SK-N-SH (cell line): ENCODE measurements at regions not wholly inside any gene's neighbourhood (a gene's known extent, or its start where the extent isn't known, plus 50 kb on each side); places are given as distances from the start of the nearest gene placed in this dataset.

ENCODE experiments used
- CTCF ChIA-PET: fragments of 300-600, 350-600 bp; formaldehyde crosslinking; extraction: SDS; loops from one replicate; lab custom pipeline; 2021; lab: Yijun Ruan, JAX
- POLR2A ChIA-PET: fragments of 350-600 bp; sonication (Branson Sonifier 250); formaldehyde crosslinking; extraction: SDS; loops from one replicate; lab custom pipeline; 2020; ENCODE audit warnings: antibody characterized with exemption, inconsistent platforms; lab: Yijun Ruan, JAX
- DNase-seq: peaks from one replicate; pipeline ENCODE4 v3.0.0; 2012
- H2AFZ ChIP-seq: fragments of 200-600 bp; sonication (generic); 2 replicates; pipeline ENCODE4 v1.8.1; 2016; ENCODE audit warnings: antibody characterized with exemption, mild to moderate bottlenecking, low read depth
- H3F3A ChIP-seq: fragments of 200-600 bp; sonication (generic); replicated peaks from 2 replicates; pipeline ENCODE3; 2016; ENCODE audit warnings: antibody characterized with exemption, mild to moderate bottlenecking; ENCODE audit not compliant: insufficient read depth
- H3K27ac ChIP-seq, 2 experiments: fragments of 200-500 bp in 1 of 2; fragments of 200-600 bp in 1 of 2; sonication (Bioruptor generic) in 1 of 2; sonication (generic), shearing (Covaris generic) in 1 of 2; 2 replicates each; pipeline versions ENCODE4 v1.5.1 to v1.6.1; 2014 to 2016; ENCODE audit warnings: low read depth in 2 of 2, inconsistent platforms in 1 of 2, low read length in 1 of 2, mild to moderate bottlenecking in 1 of 2, mixed read lengths in 1 of 2
- H3K27me3 ChIP-seq: fragments of 200-600 bp; sonication (generic), shearing (Covaris generic); 2 replicates; pipeline ENCODE4 v1.6.1; 2016; ENCODE audit warnings: mixed run types; ENCODE audit not compliant: insufficient read depth
- H3K36me3 ChIP-seq, 2 experiments: fragments of 200-500 bp in 1 of 2; fragments of 200-600 bp in 1 of 2; sonication (Bioruptor generic) in 1 of 2; sonication (generic) in 1 of 2; replicated peaks in 1 of 2; 2 replicates each; pipeline versions ENCODE3 to v1.5.1; 2014 to 2016; ENCODE audit warnings: low read length in 1 of 2, mild to moderate bottlenecking in 1 of 2; ENCODE audit not compliant: insufficient read depth in 2 of 2, control insufficient read depth in 1 of 2
- H3K4me1 ChIP-seq, 2 experiments: fragments of 200-500 bp in 1 of 2; fragments of 200-600 bp in 1 of 2; sonication (Bioruptor generic) in 1 of 2; sonication (generic), shearing (Covaris generic) in 1 of 2; 2 replicates each; pipeline versions ENCODE4 v1.5.1 to v1.6.1; 2014 to 2016; ENCODE audit warnings: low read depth in 1 of 2, low read length in 1 of 2, mixed run types in 1 of 2; ENCODE audit not compliant: insufficient read depth in 2 of 2, control insufficient read depth in 1 of 2
- H3K4me2 ChIP-seq: fragments of 200-600 bp; sonication (generic), shearing (Covaris generic); 2 replicates; pipeline ENCODE4 v1.6.1; 2017; ENCODE audit warnings: mixed run types
- H3K4me3 ChIP-seq, 2 experiments: fragments of 200-500 bp in 1 of 2; fragments of 200-600 bp in 1 of 2; sonication (Bioruptor generic) in 1 of 2; sonication (generic), shearing (Covaris generic) in 1 of 2; 2 replicates each; pipeline versions ENCODE4 v1.5.1 to v1.8.1; 2014 to 2016; ENCODE audit warnings: low read depth in 2 of 2, inconsistent platforms in 1 of 2, low read length in 1 of 2, mild to moderate bottlenecking in 1 of 2, mixed read lengths in 1 of 2, moderate library complexity in 1 of 2
- H3K79me2 ChIP-seq: fragments of 200-600 bp; sonication (generic); 2 replicates; pipeline ENCODE4 v1.8.1; 2017; ENCODE audit warnings: mild to moderate bottlenecking; ENCODE audit not compliant: insufficient read depth
- H3K9ac ChIP-seq: fragments of 200-600 bp; sonication (generic); 2 replicates; pipeline ENCODE4 v1.6.1; 2017; ENCODE audit warnings: mixed run types
- H3K9me2 ChIP-seq: fragments of 200-600 bp; sonication (generic); 2 replicates; pipeline ENCODE4 v1.6.1; 2017; ENCODE audit warnings: mixed run types
- H3K9me3 ChIP-seq: fragments of 200-600 bp; sonication (generic); 2 replicates; pipeline ENCODE4 v1.6.1; 2017; ENCODE audit warnings: mixed run types, mild to moderate bottlenecking, moderate library complexity
- H4K20me1 ChIP-seq: fragments of 200-600 bp; sonication (generic); 2 replicates; pipeline ENCODE4 v1.6.1; 2017; ENCODE audit warnings: mild to moderate bottlenecking, mixed run types; ENCODE audit not compliant: insufficient read depth
- CHD2 ChIP-seq: fragments of 150-350 bp; IDR thresholded peaks from 2 replicates; pipeline ENCODE4 v1.6.1; 2018; ENCODE audit warnings: low read length; ENCODE audit not compliant: partially characterized antibody
- EP300 ChIP-seq, 2 experiments: IDR thresholded peaks; 2 replicates each; pipeline versions ENCODE4 v1.4.0 to v1.6.1; 2012; ENCODE audit warnings: borderline replicate concordance in 1 of 2, low read depth in 1 of 2, low read length in 1 of 2
- FOSL2 ChIP-seq: IDR thresholded peaks from 2 replicates; pipeline ENCODE4 v1.4.0; 2012; ENCODE audit warnings: low read depth, mild to moderate bottlenecking, moderate library complexity, borderline replicate concordance
- MEF2A ChIP-seq: IDR thresholded peaks from 2 replicates; pipeline ENCODE4 v1.4.0; 2012; ENCODE audit warnings: low read depth, borderline replicate concordance
- MXI1 ChIP-seq: IDR thresholded peaks from 2 replicates; pipeline ENCODE4 v1.6.1; 2012; ENCODE audit warnings: mild to moderate bottlenecking, low read depth, low read length, improper control_type of control experiment
- NFIC ChIP-seq: IDR thresholded peaks from 2 replicates; pipeline ENCODE4 v1.4.0; 2012; ENCODE audit warnings: borderline replicate concordance
- NRF1 ChIP-seq: IDR thresholded peaks from 2 replicates; pipeline ENCODE4 v1.6.1; 2012; ENCODE audit warnings: low read depth, mild to moderate bottlenecking, low read length
- POLR2AphosphoS5 ChIP-seq: IDR thresholded peaks from 2 replicates; pipeline ENCODE4 v1.6.1; 2012; ENCODE audit warnings: low read depth, low read length
- RAD21 ChIP-seq: IDR thresholded peaks from 2 replicates; pipeline ENCODE4 v1.6.1; 2012; ENCODE audit warnings: mild to moderate bottlenecking, low read length
- RXRA ChIP-seq: IDR thresholded peaks from 2 replicates; pipeline ENCODE4 v1.4.0; 2012; ENCODE audit warnings: low read depth, mild to moderate bottlenecking, borderline replicate concordance
- SIN3A ChIP-seq: IDR thresholded peaks from 2 replicates; pipeline ENCODE4 v1.6.1; 2012; ENCODE audit warnings: low read depth, mild to moderate bottlenecking, low read length, moderate library complexity, borderline replicate concordance
- TAF1 ChIP-seq: IDR thresholded peaks from 2 replicates; pipeline ENCODE4 v1.6.1; 2012; ENCODE audit warnings: low read depth, mild to moderate bottlenecking, low read length, moderate library complexity, borderline replicate concordance
- TEAD4 ChIP-seq: IDR thresholded peaks from 2 replicates; pipeline ENCODE4 v1.4.0; 2012; ENCODE audit warnings: mild to moderate bottlenecking, borderline replicate concordance; ENCODE audit not compliant: insufficient read depth
- YY1 ChIP-seq: IDR thresholded peaks from 2 replicates; pipeline ENCODE4 v1.4.0; 2012; ENCODE audit warnings: low read depth, mild to moderate bottlenecking
- WGBS: methylation state at CpG from one replicate; pipeline ENCODE4 v1.1.6; 2017; ENCODE audit warnings: low lambda C conversion rate; 5-methylcytosine and 5-hydroxymethylcytosine counted together
- TF ChIP-seq, protein P1 (sequence below): fragments of 150-350 bp; IDR thresholded peaks from 2 replicates; pipeline ENCODE4 v1.6.1; 2017; ENCODE audit warnings: antibody characterized with exemption, low read length, low read depth, borderline replicate concordance
- TF ChIP-seq, protein P2 (sequence below): IDR thresholded peaks from 2 replicates; pipeline ENCODE4 v1.4.0; 2012; ENCODE audit warnings: low read depth, borderline replicate concordance
- TF ChIP-seq, protein P3 (sequence below): IDR thresholded peaks from 2 replicates; pipeline ENCODE4; 2012

DNA sequence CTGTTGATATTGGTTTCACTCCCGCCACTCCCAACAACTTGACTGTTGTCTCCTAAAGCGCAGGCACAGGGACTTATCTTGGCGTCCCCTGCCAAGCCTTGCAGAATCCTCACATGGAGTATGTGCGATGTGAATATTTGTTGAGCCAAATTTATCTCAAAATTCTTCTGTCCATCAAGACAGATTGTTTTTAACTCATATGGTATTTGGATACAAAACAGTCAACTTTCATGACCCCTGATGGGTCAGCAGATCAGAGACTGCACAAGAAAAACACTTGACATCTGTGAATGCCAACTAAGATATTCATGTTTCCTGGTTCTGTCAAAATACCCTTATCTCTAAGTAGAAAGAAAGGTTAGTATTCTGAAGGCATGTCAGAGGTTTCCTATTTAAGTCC, 221.7 kb upstream of the BLID start:
- Histone ChIP-seq H3K9me2 (no peaks in the 10 kb centered on the region), H3K36me3 (no peaks in the 10 kb centered on the region), H3K9me3 (no peaks in the 10 kb centered on the region), H3K27me3 (no peaks in the 10 kb centered on the region; the same call in 1 of the 2 replicates), H3K27ac (no peak overlapping the region), H4K20me1 (no peaks in the 10 kb centered on the region), H3K79me2 (no peaks in the 10 kb centered on the region), H3K4me3 (no peak overlapping the region), H3K9ac (no peak overlapping the region), H2AFZ (no peak overlapping the region), H3F3A (no peaks in the 10 kb centered on the region), H3K4me1 (peaks cover 0 to 16% of the 10 kb centered on the region in 2 experiments; a peak in 2 of 4 replicates), H3K4me2 (no peak overlapping the region)
- no peak for DNase-seq
- ChIA-PET POLR2A (no interaction called here), CTCF (interaction anchor here (0.9 kb wide), 1 partner anchor 21 kb away, joined by 3 read pairs; no protein-coding TSS in a partner anchor)
- 75% methylated on average over 4 of the region's 4 CpGs for WGBS
- TF ChIP-seq MXI1 (no peak), SIN3A (no peak), YY1 (no peak), TAF1 (no peak), NFIC (no peak), RAD21 (no peak), CHD2 (no peak), TEAD4 (no peak), NRF1 (no peak), POLR2AphosphoS5 (no peak), MEF2A (no peak), EP300 (IDR thresholded peaks at IDR 0.05; ENCODE audit: borderline replicate concordance in 1 of 2, low read depth in 1 of 2, low read length in 1 of 2) (no peak), RXRA (no peak), FOSL2 (no peak)
- TF ChIP-seq, protein P1, sequence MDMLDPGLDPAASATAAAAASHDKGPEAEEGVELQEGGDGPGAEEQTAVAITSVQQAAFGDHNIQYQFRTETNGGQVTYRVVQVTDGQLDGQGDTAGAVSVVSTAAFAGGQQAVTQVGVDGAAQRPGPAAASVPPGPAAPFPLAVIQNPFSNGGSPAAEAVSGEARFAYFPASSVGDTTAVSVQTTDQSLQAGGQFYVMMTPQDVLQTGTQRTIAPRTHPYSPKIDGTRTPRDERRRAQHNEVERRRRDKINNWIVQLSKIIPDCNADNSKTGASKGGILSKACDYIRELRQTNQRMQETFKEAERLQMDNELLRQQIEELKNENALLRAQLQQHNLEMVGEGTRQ = no peak
- TF ChIP-seq, protein P2, sequence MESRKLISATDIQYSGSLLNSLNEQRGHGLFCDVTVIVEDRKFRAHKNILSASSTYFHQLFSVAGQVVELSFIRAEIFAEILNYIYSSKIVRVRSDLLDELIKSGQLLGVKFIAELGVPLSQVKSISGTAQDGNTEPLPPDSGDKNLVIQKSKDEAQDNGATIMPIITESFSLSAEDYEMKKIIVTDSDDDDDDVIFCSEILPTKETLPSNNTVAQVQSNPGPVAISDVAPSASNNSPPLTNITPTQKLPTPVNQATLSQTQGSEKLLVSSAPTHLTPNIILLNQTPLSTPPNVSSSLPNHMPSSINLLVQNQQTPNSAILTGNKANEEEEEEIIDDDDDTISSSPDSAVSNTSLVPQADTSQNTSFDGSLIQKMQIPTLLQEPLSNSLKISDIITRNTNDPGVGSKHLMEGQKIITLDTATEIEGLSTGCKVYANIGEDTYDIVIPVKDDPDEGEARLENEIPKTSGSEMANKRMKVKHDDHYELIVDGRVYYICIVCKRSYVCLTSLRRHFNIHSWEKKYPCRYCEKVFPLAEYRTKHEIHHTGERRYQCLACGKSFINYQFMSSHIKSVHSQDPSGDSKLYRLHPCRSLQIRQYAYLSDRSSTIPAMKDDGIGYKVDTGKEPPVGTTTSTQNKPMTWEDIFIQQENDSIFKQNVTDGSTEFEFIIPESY = no peak
- TF ChIP-seq, protein P3, sequence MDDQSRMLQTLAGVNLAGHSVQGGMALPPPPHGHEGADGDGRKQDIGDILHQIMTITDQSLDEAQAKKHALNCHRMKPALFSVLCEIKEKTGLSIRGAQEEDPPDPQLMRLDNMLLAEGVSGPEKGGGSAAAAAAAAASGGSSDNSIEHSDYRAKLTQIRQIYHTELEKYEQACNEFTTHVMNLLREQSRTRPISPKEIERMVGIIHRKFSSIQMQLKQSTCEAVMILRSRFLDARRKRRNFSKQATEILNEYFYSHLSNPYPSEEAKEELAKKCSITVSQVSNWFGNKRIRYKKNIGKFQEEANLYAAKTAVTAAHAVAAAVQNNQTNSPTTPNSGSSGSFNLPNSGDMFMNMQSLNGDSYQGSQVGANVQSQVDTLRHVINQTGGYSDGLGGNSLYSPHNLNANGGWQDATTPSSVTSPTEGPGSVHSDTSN = no peak
